Fibroblast of pulmonary artery (primary cell): ENCODE measurements at regions not wholly inside any gene's neighbourhood (a gene's known extent, or its start where the extent isn't known, plus 50 kb on each side); places are given as distances from the start of the nearest gene placed in this dataset.

ENCODE experiments used
- DNase-seq: peaks from one replicate; pipeline ENCODE4 v3.0.0-alpha.2; 2010; ENCODE audit warnings: low read depth
- H3K4me3 ChIP-seq: replicated peaks from 2 replicates; pipeline ENCODE4 v1.5.1; 2011; ENCODE audit warnings: low read depth, mild to moderate bottlenecking, control low read depth, low read length, moderate library complexity
- TF ChIP-seq, protein P1 (sequence below): IDR thresholded peaks from 2 replicates; pipeline ENCODE4 v1.5.1; 2011; ENCODE audit warnings: mild to moderate bottlenecking, control low read depth, low read length, inconsistent platforms; ENCODE audit errors: missing control alignments

DNA sequence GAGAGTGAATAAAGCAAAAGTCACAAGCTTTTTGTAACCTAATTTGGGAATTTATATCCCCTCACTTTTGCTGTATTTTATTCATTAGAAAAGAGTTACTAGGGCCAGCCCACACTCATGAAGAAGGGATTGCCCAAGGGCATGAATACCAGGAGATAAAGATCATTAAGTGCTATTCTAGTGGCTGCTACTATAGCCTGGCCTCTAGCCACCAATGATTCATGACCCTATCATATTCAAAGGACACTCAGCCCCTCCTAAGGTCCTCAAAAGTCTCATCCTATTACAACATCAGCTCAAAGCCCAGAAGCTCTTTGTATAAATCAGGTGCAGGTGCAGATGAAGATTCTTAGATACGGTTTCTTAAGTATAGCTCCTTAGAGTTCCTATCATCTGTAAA, 518.1 kb downstream of the TRHDE start:
- H3K4me3 ChIP-seq = no peak overlapping the region
- TF ChIP-seq, protein P1, sequence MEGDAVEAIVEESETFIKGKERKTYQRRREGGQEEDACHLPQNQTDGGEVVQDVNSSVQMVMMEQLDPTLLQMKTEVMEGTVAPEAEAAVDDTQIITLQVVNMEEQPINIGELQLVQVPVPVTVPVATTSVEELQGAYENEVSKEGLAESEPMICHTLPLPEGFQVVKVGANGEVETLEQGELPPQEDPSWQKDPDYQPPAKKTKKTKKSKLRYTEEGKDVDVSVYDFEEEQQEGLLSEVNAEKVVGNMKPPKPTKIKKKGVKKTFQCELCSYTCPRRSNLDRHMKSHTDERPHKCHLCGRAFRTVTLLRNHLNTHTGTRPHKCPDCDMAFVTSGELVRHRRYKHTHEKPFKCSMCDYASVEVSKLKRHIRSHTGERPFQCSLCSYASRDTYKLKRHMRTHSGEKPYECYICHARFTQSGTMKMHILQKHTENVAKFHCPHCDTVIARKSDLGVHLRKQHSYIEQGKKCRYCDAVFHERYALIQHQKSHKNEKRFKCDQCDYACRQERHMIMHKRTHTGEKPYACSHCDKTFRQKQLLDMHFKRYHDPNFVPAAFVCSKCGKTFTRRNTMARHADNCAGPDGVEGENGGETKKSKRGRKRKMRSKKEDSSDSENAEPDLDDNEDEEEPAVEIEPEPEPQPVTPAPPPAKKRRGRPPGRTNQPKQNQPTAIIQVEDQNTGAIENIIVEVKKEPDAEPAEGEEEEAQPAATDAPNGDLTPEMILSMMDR = no peak
- no peak for DNase-seq

DNA sequence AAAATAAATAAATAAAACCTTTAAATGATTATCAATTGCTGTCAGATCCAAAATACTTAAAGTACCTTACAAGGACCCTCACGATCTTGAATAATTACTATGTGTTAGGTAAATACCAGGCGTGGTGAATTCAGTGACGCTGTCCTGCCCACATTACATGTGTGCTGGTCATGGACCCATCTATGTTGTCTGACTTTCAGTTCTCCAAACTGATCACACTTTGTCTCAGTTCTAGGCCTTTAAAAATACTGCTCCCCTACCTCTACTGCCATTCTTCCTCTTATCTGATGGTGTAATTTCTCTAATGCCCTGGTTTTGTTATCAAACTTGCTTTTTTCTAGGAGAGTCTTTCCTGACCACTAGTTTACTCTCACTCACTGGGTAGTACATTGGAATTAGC, 520.7 kb downstream of the TRHDE start:
- DNase-seq = no peak
- TF ChIP-seq, protein P1 = no peak
- no peak overlapping the region for H3K4me3 ChIP-seq

DNA sequence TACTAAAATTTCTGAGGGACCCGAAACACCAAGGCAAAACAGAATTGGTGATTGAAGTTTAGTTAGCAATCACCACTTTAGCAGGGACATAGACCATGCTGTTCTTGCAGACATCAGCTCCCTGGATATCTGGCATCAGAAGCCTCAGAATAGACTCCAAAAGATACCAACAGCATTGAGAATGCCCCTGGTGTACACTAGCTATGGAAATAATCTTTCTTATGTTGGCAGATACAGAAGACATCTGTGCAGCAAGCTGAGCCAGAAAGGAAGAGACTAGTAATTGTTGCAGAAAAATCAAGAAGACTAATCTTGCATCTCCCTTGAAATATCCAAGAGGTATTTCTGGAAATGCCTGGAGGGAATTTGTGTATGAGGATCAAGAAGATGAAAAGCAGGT, 521.6 kb downstream of the TRHDE start:
- TF ChIP-seq, protein P1 = no peak
- no peak overlapping the region for H3K4me3 ChIP-seq
- no peak for DNase-seq

DNA sequence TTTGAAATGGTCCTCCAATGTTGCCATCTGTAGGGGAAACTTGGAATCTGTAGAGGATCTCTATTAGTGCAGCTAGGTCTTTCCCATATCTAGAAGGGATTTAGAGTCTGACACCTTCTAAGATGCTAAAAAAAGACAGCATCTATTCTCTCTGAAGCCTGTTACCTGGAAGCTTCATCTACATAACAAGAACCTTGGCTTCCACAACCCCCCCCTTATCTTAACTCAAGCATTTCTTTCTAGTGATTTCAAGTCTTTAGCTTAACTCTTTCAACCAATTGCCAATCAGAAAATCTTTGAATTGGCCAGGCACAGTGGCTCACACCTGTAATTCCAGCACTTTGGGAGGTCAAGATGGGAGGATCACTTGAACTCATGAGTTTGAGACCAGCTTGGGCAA, 543.3 kb downstream of the TRHDE start:
- H3K4me3 ChIP-seq = no peak overlapping the region
- DNase-seq = no peak
- TF ChIP-seq, protein P1 = no peak

- no peak overlapping the region for H3K4me3 ChIP-seq
- TF ChIP-seq, protein P1 = no peak
- no peak for DNase-seq
Measured at GRCh38 chr12:72828662-72829324, 556.6 kb downstream of the TRHDE start.

DNA sequence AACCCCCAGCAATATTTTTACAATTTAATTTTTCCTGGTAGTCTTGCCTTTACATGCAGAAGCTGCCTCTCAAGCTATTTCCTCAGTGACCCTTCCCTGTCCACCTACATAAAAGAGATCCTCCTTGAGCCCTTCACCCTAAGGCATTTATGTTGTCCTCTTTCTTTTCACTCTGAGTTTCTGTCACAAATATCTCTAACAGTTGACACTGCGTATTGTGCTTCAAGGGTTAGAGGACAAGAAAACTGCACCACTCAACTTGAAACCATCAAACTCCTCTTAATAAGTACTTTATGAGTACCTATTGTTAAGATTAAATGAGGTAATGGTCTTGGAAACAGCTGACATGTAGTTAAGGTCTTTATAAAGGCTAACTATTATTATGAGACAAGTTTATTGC, 557.7 kb downstream of the TRHDE start:
- DNase-seq = no peak
- TF ChIP-seq, protein P1 = no peak
- H3K4me3 ChIP-seq = no peak overlapping the region

DNA sequence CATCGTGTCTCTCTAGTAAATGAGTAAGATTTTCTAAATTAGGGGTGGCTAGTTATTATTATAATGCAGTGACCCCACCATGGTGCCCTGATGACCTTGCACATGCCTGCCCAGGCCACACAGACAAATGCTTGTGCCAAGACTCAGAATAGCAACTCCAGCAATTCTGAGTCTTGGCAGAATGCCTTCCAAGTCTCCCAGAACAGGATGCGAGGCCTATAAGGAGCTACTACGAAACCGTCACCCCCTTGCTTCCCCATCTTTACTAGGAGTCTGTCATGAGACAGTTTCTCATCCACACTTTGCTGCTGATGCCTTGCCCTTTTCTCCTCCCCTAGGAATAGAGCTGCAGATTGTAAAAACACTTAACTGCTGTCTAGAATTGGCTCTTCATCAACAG, 559.9 kb downstream of the TRHDE start:
- TF ChIP-seq, protein P1 = no peak

More for the DNA sequence above, 559.9 kb downstream of the TRHDE start:
- no peak for DNase-seq
- H3K4me3 ChIP-seq = no peak overlapping the region
